ENCODE measurements at regions not wholly inside any gene's neighbourhood (a gene's known extent, or its start where the extent isn't known, plus 50 kb on each side); places are given as distances from the start of the nearest gene placed in this dataset.

DNA sequence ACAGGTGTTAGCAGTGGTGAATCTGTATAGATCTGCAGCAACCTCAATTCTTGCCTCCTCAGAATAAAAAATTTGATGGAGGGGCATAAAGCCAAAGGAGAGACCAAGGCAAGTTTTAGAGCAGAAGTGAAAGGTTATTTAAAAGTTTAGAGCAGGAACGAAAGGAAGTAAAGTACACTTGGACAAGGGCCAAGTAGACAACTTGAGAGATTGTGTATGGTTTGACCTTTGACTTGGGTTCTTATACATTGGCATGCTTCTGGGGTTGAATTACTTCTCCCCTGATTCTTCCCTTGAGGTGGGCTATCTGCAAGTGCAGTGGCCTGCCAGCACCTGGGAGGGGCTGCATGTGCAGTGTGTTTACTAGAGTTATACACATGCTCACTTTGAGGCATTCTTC is 278.8 kb upstream of the NDST3 start:
- TF ChIP-seq ZFP3 (CRISPR knock-in tag; IDR thresholded peaks at IDR 0.05) (no peak), ZFP30 (CRISPR knock-in tag; IDR thresholded peaks at IDR 0.05) (no peak)
- TF ChIP-seq, protein P1, sequence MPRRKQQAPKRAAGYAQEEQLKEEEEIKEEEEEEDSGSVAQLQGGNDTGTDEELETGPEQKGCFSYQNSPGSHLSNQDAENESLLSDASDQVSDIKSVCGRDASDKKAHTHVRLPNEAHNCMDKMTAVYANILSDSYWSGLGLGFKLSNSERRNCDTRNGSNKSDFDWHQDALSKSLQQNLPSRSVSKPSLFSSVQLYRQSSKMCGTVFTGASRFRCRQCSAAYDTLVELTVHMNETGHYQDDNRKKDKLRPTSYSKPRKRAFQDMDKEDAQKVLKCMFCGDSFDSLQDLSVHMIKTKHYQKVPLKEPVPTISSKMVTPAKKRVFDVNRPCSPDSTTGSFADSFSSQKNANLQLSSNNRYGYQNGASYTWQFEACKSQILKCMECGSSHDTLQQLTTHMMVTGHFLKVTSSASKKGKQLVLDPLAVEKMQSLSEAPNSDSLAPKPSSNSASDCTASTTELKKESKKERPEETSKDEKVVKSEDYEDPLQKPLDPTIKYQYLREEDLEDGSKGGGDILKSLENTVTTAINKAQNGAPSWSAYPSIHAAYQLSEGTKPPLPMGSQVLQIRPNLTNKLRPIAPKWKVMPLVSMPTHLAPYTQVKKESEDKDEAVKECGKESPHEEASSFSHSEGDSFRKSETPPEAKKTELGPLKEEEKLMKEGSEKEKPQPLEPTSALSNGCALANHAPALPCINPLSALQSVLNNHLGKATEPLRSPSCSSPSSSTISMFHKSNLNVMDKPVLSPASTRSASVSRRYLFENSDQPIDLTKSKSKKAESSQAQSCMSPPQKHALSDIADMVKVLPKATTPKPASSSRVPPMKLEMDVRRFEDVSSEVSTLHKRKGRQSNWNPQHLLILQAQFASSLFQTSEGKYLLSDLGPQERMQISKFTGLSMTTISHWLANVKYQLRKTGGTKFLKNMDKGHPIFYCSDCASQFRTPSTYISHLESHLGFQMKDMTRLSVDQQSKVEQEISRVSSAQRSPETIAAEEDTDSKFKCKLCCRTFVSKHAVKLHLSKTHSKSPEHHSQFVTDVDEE (CRISPR knock-in tag; IDR thresholded peaks at IDR 0.05) = no peak
- ATAC-seq = no peak

DNA sequence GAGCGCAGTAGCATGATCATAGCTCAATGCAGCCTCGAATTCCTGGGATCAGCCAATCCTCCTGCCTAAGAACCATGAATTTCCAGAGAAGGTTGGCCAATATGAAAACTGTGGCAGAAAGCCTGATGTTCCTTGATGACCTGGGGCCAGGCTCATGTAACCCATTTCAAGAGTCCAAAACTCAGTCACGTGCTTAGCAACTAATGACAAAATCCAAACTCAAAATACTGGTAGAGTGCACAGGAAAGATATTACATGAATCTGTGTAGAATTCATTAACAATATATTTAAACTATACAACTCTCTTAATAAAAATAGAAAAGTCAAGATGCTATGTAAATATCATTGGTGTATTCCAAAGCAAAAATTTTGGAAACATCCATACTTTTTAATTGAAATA is 265.7 kb upstream of the NDST3 start:
- TF ChIP-seq ZNF8 (CRISPR knock-in tag; IDR thresholded peaks at IDR 0.05) = no peak
- no peak for TF ChIP-seq ISL1 (CRISPR knock-in tag; IDR thresholded peaks at IDR 0.05)
- TF ChIP-seq, protein P1 (CRISPR knock-in tag; IDR thresholded peaks at IDR 0.05) = no peak
- TF ChIP-seq OSR1 (CRISPR knock-in tag; IDR thresholded peaks at IDR 0.05) = no peak
- no peak for TF ChIP-seq ZFP3 (CRISPR knock-in tag; IDR thresholded peaks at IDR 0.05)
- TF ChIP-seq GLIS3 (CRISPR knock-in tag; IDR thresholded peaks at IDR 0.05) = no peak
- no peak for TF ChIP-seq PPARA (CRISPR knock-in tag; IDR thresholded peaks at IDR 0.05; ENCODE audit: borderline replicate concordance)
- no peak for TF ChIP-seq ZNF565 (CRISPR knock-in tag; conservative IDR thresholded peaks at IDR 0.05; ENCODE audit: low read depth)
- no peak for TF ChIP-seq TOX (CRISPR knock-in tag; IDR thresholded peaks at IDR 0.05; ENCODE audit: borderline replicate concordance)
- TF ChIP-seq, protein P2, sequence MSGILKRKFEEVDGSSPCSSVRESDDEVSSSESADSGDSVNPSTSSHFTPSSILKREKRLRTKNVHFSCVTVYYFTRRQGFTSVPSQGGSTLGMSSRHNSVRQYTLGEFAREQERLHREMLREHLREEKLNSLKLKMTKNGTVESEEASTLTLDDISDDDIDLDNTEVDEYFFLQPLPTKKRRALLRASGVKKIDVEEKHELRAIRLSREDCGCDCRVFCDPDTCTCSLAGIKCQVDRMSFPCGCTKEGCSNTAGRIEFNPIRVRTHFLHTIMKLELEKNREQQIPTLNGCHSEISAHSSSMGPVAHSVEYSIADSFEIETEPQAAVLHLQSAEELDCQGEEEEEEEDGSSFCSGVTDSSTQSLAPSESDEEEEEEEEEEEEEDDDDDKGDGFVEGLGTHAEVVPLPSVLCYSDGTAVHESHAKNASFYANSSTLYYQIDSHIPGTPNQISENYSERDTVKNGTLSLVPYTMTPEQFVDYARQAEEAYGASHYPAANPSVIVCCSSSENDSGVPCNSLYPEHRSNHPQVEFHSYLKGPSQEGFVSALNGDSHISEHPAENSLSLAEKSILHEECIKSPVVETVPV (CRISPR knock-in tag; IDR thresholded peaks at IDR 0.05) = no peak
- TF ChIP-seq, protein P3, sequence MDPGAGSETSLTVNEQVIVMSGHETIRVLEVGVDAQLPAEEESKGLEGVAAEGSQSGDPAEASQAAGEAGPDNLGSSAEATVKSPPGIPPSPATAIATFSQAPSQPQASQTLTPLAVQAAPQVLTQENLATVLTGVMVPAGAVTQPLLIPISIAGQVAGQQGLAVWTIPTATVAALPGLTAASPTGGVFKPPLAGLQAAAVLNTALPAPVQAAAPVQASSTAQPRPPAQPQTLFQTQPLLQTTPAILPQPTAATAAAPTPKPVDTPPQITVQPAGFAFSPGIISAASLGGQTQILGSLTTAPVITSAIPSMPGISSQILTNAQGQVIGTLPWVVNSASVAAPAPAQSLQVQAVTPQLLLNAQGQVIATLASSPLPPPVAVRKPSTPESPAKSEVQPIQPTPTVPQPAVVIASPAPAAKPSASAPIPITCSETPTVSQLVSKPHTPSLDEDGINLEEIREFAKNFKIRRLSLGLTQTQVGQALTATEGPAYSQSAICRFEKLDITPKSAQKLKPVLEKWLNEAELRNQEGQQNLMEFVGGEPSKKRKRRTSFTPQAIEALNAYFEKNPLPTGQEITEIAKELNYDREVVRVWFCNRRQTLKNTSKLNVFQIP (CRISPR knock-in tag; IDR thresholded peaks at IDR 0.05; ENCODE audit: borderline replicate concordance, low read depth) = no peak
- no peak for TF ChIP-seq SNAI2 (CRISPR knock-in tag; IDR thresholded peaks at IDR 0.05)
- no peak for ATAC-seq

DNA sequence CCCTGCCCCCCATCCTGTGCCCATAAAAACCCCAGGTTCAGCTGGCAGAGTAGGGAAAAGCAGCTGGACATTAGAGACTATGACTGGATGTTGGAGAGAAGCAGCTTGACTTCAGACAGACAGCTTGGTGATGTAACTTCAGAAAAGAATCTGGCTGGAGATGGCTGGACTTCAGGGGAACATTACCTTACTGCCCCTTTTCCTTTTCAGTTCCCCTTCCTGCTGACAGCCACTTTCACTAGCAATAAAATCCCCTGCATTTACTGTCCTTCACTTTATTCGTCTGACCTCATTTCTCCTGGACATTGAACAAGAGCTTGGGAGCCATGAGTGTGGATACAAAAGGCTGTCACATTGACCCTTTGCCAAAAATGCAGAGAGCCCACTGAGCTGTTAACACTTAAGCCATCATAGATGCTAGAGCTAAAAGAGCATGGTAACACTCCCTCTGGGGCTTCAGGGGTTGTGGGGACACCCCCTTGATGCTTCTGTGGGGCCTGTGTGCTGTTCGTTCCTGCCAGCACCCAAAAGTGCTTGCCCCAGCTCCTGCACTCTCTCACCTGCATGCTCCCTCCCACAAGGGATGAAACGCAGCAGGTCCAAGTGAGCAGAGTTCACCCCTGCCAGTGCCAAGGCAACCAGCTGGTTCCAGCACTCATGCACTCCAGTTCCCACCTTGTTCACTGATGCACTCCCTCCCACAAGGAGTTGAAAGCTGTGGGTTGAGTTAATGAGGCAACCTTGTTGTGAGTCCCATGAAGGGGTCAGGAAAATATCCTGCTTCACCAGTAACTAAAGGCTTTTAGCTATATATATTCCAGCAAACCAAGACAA is 263.8 kb upstream of the NDST3 start:
- no peak for ATAC-seq

More for the DNA sequence above, 263.8 kb upstream of the NDST3 start:
- TF ChIP-seq ZFP30 (CRISPR knock-in tag; IDR thresholded peaks at IDR 0.05) (no peak), BACH2 (CRISPR knock-in tag; IDR thresholded peaks at IDR 0.05; ENCODE audit: borderline replicate concordance) (no peak), ZC3H10 (CRISPR knock-in tag; IDR thresholded peaks at IDR 0.05) (no peak), SNAI2 (CRISPR knock-in tag; IDR thresholded peaks at IDR 0.05) (no peak), ESRRG (CRISPR knock-in tag; IDR thresholded peaks at IDR 0.05) (no peak), ZNF8 (CRISPR knock-in tag; IDR thresholded peaks at IDR 0.05) (no peak), RARB (CRISPR knock-in tag; IDR thresholded peaks at IDR 0.05) (no peak), ZNF70 (CRISPR knock-in tag; IDR thresholded peaks at IDR 0.05) (no peak), CSDC2 (CRISPR knock-in tag; IDR thresholded peaks at IDR 0.05) (no peak), ARNTL (CRISPR knock-in tag; IDR thresholded peaks at IDR 0.05; ENCODE audit: borderline replicate concordance, low read depth) (no peak), ISL1 (CRISPR knock-in tag; IDR thresholded peaks at IDR 0.05) (no peak), TOX (CRISPR knock-in tag; IDR thresholded peaks at IDR 0.05; ENCODE audit: borderline replicate concordance) (no peak), PPARA (CRISPR knock-in tag; IDR thresholded peaks at IDR 0.05; ENCODE audit: borderline replicate concordance) (no peak), GLIS3 (CRISPR knock-in tag; IDR thresholded peaks at IDR 0.05) (no peak), OSR1 (CRISPR knock-in tag; IDR thresholded peaks at IDR 0.05) (no peak)
- TF ChIP-seq, protein P4, sequence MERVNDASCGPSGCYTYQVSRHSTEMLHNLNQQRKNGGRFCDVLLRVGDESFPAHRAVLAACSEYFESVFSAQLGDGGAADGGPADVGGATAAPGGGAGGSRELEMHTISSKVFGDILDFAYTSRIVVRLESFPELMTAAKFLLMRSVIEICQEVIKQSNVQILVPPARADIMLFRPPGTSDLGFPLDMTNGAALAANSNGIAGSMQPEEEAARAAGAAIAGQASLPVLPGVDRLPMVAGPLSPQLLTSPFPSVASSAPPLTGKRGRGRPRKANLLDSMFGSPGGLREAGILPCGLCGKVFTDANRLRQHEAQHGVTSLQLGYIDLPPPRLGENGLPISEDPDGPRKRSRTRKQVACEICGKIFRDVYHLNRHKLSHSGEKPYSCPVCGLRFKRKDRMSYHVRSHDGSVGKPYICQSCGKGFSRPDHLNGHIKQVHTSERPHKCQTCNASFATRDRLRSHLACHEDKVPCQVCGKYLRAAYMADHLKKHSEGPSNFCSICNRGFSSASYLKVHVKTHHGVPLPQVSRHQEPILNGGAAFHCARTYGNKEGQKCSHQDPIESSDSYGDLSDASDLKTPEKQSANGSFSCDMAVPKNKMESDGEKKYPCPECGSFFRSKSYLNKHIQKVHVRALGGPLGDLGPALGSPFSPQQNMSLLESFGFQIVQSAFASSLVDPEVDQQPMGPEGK (CRISPR knock-in tag; IDR thresholded peaks at IDR 0.05; ENCODE audit: borderline replicate concordance) = no peak
- TF ChIP-seq, protein P3 (CRISPR knock-in tag; IDR thresholded peaks at IDR 0.05; ENCODE audit: borderline replicate concordance, low read depth) = no peak
- TF ChIP-seq, protein P5, sequence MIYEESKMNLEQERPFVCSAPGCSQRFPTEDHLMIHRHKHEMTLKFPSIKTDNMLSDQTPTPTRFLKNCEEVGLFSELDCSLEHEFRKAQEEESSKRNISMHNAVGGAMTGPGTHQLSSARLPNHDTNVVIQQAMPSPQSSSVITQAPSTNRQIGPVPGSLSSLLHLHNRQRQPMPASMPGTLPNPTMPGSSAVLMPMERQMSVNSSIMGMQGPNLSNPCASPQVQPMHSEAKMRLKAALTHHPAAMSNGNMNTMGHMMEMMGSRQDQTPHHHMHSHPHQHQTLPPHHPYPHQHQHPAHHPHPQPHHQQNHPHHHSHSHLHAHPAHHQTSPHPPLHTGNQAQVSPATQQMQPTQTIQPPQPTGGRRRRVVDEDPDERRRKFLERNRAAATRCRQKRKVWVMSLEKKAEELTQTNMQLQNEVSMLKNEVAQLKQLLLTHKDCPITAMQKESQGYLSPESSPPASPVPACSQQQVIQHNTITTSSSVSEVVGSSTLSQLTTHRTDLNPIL (CRISPR knock-in tag; IDR thresholded peaks at IDR 0.05; ENCODE audit: low read depth) = no peak
